Thoracic aorta (tissue), 2 donors: ENCODE measurements at regions not wholly inside any gene's neighbourhood (a gene's known extent, or its start where the extent isn't known, plus 50 kb on each side); places are given as distances from the start of the nearest gene placed in this dataset.
"Not testable (repeated sequence)": the region's sequence is repeated elsewhere in the genome, so short reads cannot be mapped to it uniquely, and the experiment has no call there.

ENCODE experiments used
- ATAC-seq: fragments of 150-250 bp; one replicate; pipeline ENCODE4 v1.8.0; 2017; ENCODE audit warnings: low read depth; ENCODE audit not compliant: insufficient number of reproducible peaks, low FRiP score
- DNase-seq: peaks from one replicate; pipeline ENCODE4 v3.0.0-alpha.2; 2020; ENCODE audit warnings: low spot score
- H3K27ac ChIP-seq, 2 donors: fragments of 200-600 bp; sonication (generic); 1 replicate in 1 of 2; 2 replicates in 1 of 2; pipeline ENCODE4 v1.5.1; 2016; ENCODE audit warnings: mild to moderate bottlenecking in 2 of 2, moderate library complexity in 2 of 2
- H3K27me3 ChIP-seq: fragments of 200-600 bp; sonication (generic); replicated peaks from 2 replicates; pipeline ENCODE4 v1.6.0; 2016; ENCODE audit warnings: mild to moderate bottlenecking; ENCODE audit not compliant: insufficient read depth
- H3K36me3 ChIP-seq: fragments of 200-600 bp; sonication (generic); one replicate; pipeline ENCODE4 v1.5.1; 2016
- H3K4me1 ChIP-seq, 2 donors: fragments of 200-600 bp; sonication (generic); 1 replicate in 1 of 2; 2 replicates in 1 of 2; pipeline versions ENCODE4 v1.5.1 to v1.6.0; 2016; ENCODE audit warnings: low read depth in 2 of 2, mild to moderate bottlenecking in 1 of 2; ENCODE audit not compliant: control insufficient read depth in 1 of 2
- H3K4me3 ChIP-seq: fragments of 200-600 bp; sonication (generic); 2 replicates; pipeline ENCODE4 v1.5.1; 2016; ENCODE audit warnings: mild to moderate bottlenecking
- H3K9me3 ChIP-seq: fragments of 200-600 bp; sonication (generic); 2 replicates; pipeline ENCODE4 v1.5.1; 2016
- CTCF ChIP-seq: fragments of 200-600 bp; sonication (generic); IDR thresholded peaks from one replicate; pipeline ENCODE4 v1.5.1; 2019; ENCODE audit warnings: antibody characterized with exemption

DNA sequence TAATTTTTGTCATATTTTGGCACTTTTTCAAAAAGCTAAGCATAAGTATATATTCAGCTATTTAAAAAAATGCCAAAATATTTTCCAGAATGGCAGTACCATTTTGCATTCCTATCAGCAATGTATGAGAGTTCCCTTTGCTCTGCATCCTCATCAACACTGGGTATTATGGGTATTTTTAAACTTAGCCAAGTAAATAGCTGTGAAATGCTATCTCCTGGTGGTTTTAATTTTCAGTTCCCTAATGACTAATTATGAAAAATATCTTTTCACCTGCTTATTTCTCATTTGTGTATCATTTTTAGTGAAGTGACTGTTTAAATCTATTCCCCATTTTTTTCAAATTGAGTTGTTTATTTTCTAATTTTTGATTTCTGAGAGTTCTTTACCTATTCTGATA is 199.7 kb upstream of the NECTIN3 start:
- Histone ChIP-seq H3K9me3 (no peaks in the 10 kb centered on the region), H3K27ac (no peak overlapping the region), H3K4me3 (no peak overlapping the region), H3K36me3 (no peaks in the 10 kb centered on the region), H3K4me1 (no peaks in the 10 kb centered on the region), H3K27me3 (no peaks in the 10 kb centered on the region)
- no peak for TF ChIP-seq CTCF
- DNase-seq (no peak), ATAC-seq (no peak)

- Histone ChIP-seq H3K4me3 (no peak overlapping the region), H3K9me3 (no peaks in the 10 kb centered on the region), H3K27ac (no peak overlapping the region), H3K27me3 (no peaks in the 10 kb centered on the region), H3K4me1 (no peaks in the 10 kb centered on the region), H3K36me3 (no peaks in the 10 kb centered on the region)
- DNase-seq (no peak), ATAC-seq (no peak)
- no peak for TF ChIP-seq CTCF
Observed at GRCh38 chr3:110878692-110879091, 192.9 kb upstream of the NECTIN3 start.

GRCh38 chr3:110881069-110881468 is 190.5 kb upstream of the NECTIN3 start:
- Histone ChIP-seq H3K27me3 (no peaks in the 10 kb centered on the region), H3K9me3 (no peaks in the 10 kb centered on the region), H3K27ac (no peak overlapping the region), H3K36me3 (no peaks in the 10 kb centered on the region), H3K4me3 (no peak overlapping the region), H3K4me1 (no peaks in the 10 kb centered on the region)
- DNase-seq (no peak), ATAC-seq (no peak)
- no peak for TF ChIP-seq CTCF

GRCh38 chr3:110886222-110886893 is 185.3 kb upstream of the NECTIN3 start:
- DNase-seq (no peak), ATAC-seq (no peak)
- Histone ChIP-seq H3K27ac (no peak overlapping the region), H3K27me3 (no peaks in the 10 kb centered on the region), H3K9me3 (no peaks in the 10 kb centered on the region), H3K4me1 (no peaks in the 10 kb centered on the region), H3K36me3 (no peaks in the 10 kb centered on the region), H3K4me3 (no peak overlapping the region)
- no peak for TF ChIP-seq CTCF

DNA sequence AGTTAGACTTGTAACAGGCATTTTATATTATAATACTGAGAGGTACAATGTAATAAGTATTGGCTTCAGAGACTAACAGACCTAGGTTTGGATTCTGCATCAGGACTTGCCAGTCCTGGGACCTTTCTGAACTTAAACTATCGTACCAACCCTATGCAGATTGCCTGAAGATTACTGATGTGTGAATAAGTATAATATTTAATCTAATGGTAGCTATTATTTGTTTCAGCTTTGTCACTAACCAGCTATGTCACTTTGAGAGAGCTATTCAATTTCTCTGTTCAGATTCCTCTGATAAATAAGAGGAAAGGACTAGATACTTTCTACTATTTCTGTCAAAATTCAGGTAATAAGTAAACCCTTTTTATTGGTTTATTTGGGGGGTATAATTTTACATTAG is 184.4 kb upstream of the NECTIN3 start:
- no peak for TF ChIP-seq CTCF
- H3K9me3 ChIP-seq = no peaks in the 10 kb centered on the region
- H3K4me1 ChIP-seq = no peaks in the 10 kb centered on the region
- DNase-seq (no peak), ATAC-seq (no peak)
- no peak overlapping the region for H3K27ac ChIP-seq
- H3K27me3 ChIP-seq = no peaks in the 10 kb centered on the region
- H3K36me3 ChIP-seq = no peaks in the 10 kb centered on the region
- H3K4me3 ChIP-seq = no peak overlapping the region

GRCh38 chr3:110888625-110889375 is 182.8 kb upstream of the NECTIN3 start:
- not testable (repeated sequence) for ATAC-seq, H3K9me3 ChIP-seq, H3K36me3 ChIP-seq, H3K27me3 ChIP-seq, DNase-seq, H3K4me3 ChIP-seq, H3K4me1 ChIP-seq, H3K27ac ChIP-seq

DNA sequence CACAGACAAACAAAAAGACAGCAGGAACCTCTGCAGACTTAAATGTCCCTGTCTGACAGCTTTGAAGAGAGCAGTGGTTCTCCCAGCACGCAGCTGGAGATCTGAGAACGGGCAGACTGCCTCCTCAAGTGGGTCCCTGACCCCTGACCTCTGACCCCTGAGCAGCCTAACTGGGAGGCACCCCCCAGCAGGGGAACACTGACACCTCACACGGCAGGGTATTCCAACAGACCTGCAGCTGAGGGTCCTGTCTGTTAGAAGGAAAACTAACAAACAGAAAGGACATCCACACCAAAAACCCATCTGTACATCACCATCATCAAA is 182.3 kb upstream of the NECTIN3 start:
- not testable (repeated sequence) for H3K4me1 ChIP-seq, DNase-seq, H3K4me3 ChIP-seq, ATAC-seq, H3K36me3 ChIP-seq, H3K27me3 ChIP-seq, H3K27ac ChIP-seq, H3K9me3 ChIP-seq
